Endothelial cell of umbilical vein (primary cell): ENCODE measurements at regions not wholly inside any gene's neighbourhood (a gene's known extent, or its start where the extent isn't known, plus 50 kb on each side); places are given as distances from the start of the nearest gene placed in this dataset.

Source experiments
- BruUV-seq: library from RNA; stranded (reverse); fragments of 400-500 nt; replicated peaks from 2 replicates; lab custom pipeline; 2021; lab: Mats Ljungman, UMichigan
- CTCF ChIA-PET: fragments of 300-600, 350-600 bp; sonication (Branson Sonifier 250); formaldehyde crosslinking; loops from one replicate; lab custom pipeline; 2021; ENCODE audit warnings: antibody characterized with exemption, inconsistent platforms; lab: Charles Lee
- POLR2A ChIA-PET: fragments of 300-600, 350-600 bp; sonication (Branson Sonifier 250); formaldehyde crosslinking; loops from one replicate; lab custom pipeline; 2021; ENCODE audit warnings: antibody characterized with exemption, inconsistent platforms; lab: Charles Lee
- DNase-seq: peaks from one replicate; pipeline ENCODE4 v3.0.0-alpha.2; 2011; ENCODE audit warnings: low read depth, low spot score
- FAIRE-seq: peaks from 2 replicates; lab custom pipeline; 2011; peaks lifted over from hg19 to GRCh38; lab: Jason Lieb, UNC
- H2AFZ ChIP-seq: 2 replicates; pipeline ENCODE4 v1.6.0; 2012; ENCODE audit warnings: low read depth, low read length, control low read depth, inconsistent platforms
- H3K27ac ChIP-seq: 2 replicates; pipeline ENCODE4 v1.5.1; 2011; ENCODE audit warnings: low read depth, mild to moderate bottlenecking, control low read depth, low read length, moderate library complexity; ENCODE audit not compliant: insufficient read depth
- H3K27me3 ChIP-seq, 2 experiments: 2 replicates each; pipeline versions ENCODE4 v1.6.0 to v1.6.1; 2011; ENCODE audit warnings: low read length in 2 of 2, mixed read lengths in 1 of 2; ENCODE audit not compliant: control insufficient read depth in 2 of 2, insufficient read depth in 2 of 2
- H3K36me3 ChIP-seq, 2 experiments: 2 replicates in 1 of 2; 3 replicates in 1 of 2; pipeline ENCODE4 v1.5.1; 2011; ENCODE audit warnings: low read length in 2 of 2, mild to moderate bottlenecking in 1 of 2, moderate library complexity in 1 of 2; ENCODE audit not compliant: control insufficient read depth in 2 of 2, insufficient read depth in 2 of 2; ENCODE audit errors: extremely low read depth in 1 of 2
- H3K4me1 ChIP-seq: 3 replicates; pipeline ENCODE4 v1.5.1; 2011; ENCODE audit warnings: mild to moderate bottlenecking, low read length; ENCODE audit not compliant: control insufficient read depth, insufficient read depth; ENCODE audit errors: extremely low read depth
- H3K4me2 ChIP-seq: 2 replicates; pipeline ENCODE4 v1.6.1; 2011; ENCODE audit warnings: low read length, control low read depth, mixed read lengths; ENCODE audit not compliant: insufficient read depth
- H3K4me3 ChIP-seq, 3 experiments: fragments of 200-600 bp in 1 of 3; sonication (generic), shearing (Covaris generic) in 1 of 3; replicated peaks in 1 of 3; 2 replicates each; pipeline ENCODE4 v1.5.1; 2011 to 2016; ENCODE audit warnings: control low read depth in 3 of 3, low read length in 3 of 3, mild to moderate bottlenecking in 2 of 3, inconsistent platforms in 1 of 3, low read depth in 1 of 3, moderate library complexity in 1 of 3; ENCODE audit not compliant: insufficient read depth in 1 of 3
- H3K79me2 ChIP-seq: 2 replicates; pipeline ENCODE4 v1.6.0; 2012; ENCODE audit warnings: low read length, inconsistent platforms; ENCODE audit not compliant: control insufficient read depth, insufficient read depth
- H3K9ac ChIP-seq: replicated peaks from 2 replicates; pipeline ENCODE3; 2011; ENCODE audit warnings: low read length, control low read depth; ENCODE audit not compliant: insufficient read depth; ENCODE audit errors: extremely low read depth
- H3K9me1 ChIP-seq: replicated peaks from 3 replicates; pipeline ENCODE4 v1.6.0; 2011; ENCODE audit warnings: mild to moderate bottlenecking, low read length; ENCODE audit not compliant: control insufficient read depth, insufficient read depth; ENCODE audit errors: extremely low read depth
- H3K9me3 ChIP-seq: replicated peaks from 2 replicates; pipeline ENCODE4 v1.5.1; 2012; ENCODE audit warnings: low read length, inconsistent platforms; ENCODE audit not compliant: control insufficient read depth, insufficient read depth
- H4K20me1 ChIP-seq: replicated peaks from 2 replicates; pipeline ENCODE3; 2011; ENCODE audit warnings: mild to moderate bottlenecking, low read length; ENCODE audit not compliant: control insufficient read depth, insufficient read depth; ENCODE audit errors: extremely low read depth
- CTCF ChIP-seq, 2 donors: IDR thresholded peaks; 1 replicate in 1 of 2; 2 replicates in 1 of 2; pipeline ENCODE4 v1.5.1; 2011; ENCODE audit warnings: low read length in 2 of 2, mild to moderate bottlenecking in 2 of 2, moderate library complexity in 2 of 2, control low read depth in 1 of 2, inconsistent platforms in 1 of 2, low read depth in 1 of 2; ENCODE audit not compliant: insufficient read depth in 1 of 2; ENCODE audit errors: extremely low read depth in 1 of 2
- EZH2 ChIP-seq: IDR thresholded peaks from 2 replicates; pipeline ENCODE4 v1.6.1; 2012; ENCODE audit warnings: borderline replicate concordance, low read depth, mild to moderate bottlenecking, moderate library complexity, low read length, inconsistent platforms; ENCODE audit not compliant: severe bottlenecking
- FOS ChIP-seq: IDR thresholded peaks from 2 replicates; pipeline ENCODE4 v1.6.1; 2011; ENCODE audit warnings: mild to moderate bottlenecking, low read length, moderate library complexity, borderline replicate concordance; ENCODE audit not compliant: insufficient read depth
- GATA2 ChIP-seq: IDR thresholded peaks from 2 replicates; pipeline ENCODE4 v1.7.0; 2011; ENCODE audit warnings: low read depth, mild to moderate bottlenecking, moderate library complexity, mixed read lengths, low read length; ENCODE audit not compliant: insufficient read length, insufficient read depth
- JUN ChIP-seq: IDR thresholded peaks from 2 replicates; pipeline ENCODE4 v1.6.1; 2011; ENCODE audit warnings: borderline replicate concordance, low read depth; ENCODE audit not compliant: insufficient read length, insufficient read depth
- MYC ChIP-seq: IDR thresholded peaks from one replicate; pipeline ENCODE4 v1.6.1; 2011; ENCODE audit warnings: mild to moderate bottlenecking, low read depth, low read length
- POLR2A ChIP-seq: IDR thresholded peaks from 2 replicates; pipeline ENCODE4 v1.6.1; 2012; ENCODE audit warnings: low read depth, mild to moderate bottlenecking, control low read depth, low read length
- POLR2AphosphoS5 ChIP-seq: IDR thresholded peaks from 2 replicates; pipeline ENCODE4 v1.6.1; 2012; ENCODE audit warnings: low read depth, mild to moderate bottlenecking, control low read depth, low read length, moderate library complexity; ENCODE audit not compliant: insufficient read depth
- dilution Hi-C: fragments of 300-500 bp; cut with MboI; formaldehyde crosslinking; loops from one replicate; pipeline ENCODE4 v1.15.0; 2019; ENCODE audit warnings: low sequenced_read_pairs; ENCODE audit not compliant: extremely low pct_ligation_motif_present
- intact Hi-C: fragments of 100-400 bp; cut with micrococcal nuclease; formaldehyde crosslinking; loops from one replicate; pipeline ENCODE4 v1.10.0; 2022
- TF ChIP-seq, protein P1 (sequence below): IDR thresholded peaks from 2 replicates; pipeline ENCODE4 v1.6.1; 2011; ENCODE audit not compliant: insufficient read depth, insufficient read length

DNA sequence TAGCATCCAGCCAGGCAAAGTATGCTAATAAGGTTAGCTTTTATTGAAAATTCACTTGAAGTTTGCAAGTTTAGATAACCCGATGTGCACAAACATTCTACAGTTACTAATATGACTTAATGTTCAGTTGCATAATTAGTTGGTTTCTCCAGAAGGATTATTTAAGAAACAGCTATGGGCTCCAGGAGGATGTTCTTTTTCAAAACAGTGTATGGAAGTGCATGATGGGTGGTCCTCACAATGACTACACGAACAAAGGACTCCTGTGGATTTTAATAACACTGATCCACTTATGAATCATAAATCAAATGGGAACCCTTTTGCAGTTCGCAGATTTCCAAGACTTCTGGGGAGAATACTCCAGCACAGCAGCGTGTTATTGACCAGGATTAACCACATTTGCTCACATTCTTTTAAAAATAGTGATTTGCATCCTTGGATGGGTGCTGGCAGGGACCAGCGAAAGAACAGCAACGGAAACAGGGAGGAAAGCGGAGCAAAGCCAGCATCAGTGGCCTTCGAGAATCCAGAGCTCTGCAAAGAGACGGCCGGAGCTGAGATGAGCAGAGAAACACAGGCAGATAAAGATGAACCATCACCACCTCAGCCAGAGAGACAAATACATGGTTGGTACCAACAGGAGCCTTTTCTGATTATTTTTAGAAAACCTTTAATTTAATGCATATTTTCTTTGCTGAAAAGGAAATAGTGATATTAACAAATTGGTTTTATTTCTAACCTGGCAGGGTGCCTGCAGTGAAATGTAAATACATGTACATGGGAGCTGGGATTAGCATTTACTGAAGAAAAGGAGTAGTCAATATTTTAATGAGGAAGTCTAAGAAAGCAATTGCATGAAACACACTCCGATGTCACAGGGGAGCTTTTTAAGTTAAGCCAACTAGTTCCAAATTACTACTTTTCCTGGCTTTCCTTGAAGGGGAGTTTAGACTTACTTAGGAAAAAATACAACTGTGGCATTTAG, 623.2 kb upstream of the ZFHX3 start:
- dilution Hi-C loops (no loop called here), intact Hi-C loops (no loop called here)
- no peaks in the 10 kb centered on the region for H3K9me1 ChIP-seq
- H3K36me3 ChIP-seq: no peaks in the 10 kb centered on the region
- no peaks in the 10 kb centered on the region for H4K20me1 ChIP-seq
- H3K4me3 ChIP-seq: no peak overlapping the region
- FAIRE-seq (no peak), DNase-seq (no peak)
- POLR2A ChIA-PET: no interaction called here
- H3K9me3 ChIP-seq: peaks cover 2% of the 10 kb centered on the region
- H3K27me3 ChIP-seq: no peaks in the 10 kb centered on the region
- no peaks in the 10 kb centered on the region for H3K79me2 ChIP-seq
- H3K27ac ChIP-seq: no peak overlapping the region
- no peak for TF ChIP-seq EZH2
- no peak for TF ChIP-seq JUN
- no peak for TF ChIP-seq POLR2A
- no peak for TF ChIP-seq CTCF (IDR thresholded peaks at IDR 0.05; ENCODE audit: extremely low read depth in 1 of 2, insufficient read depth in 1 of 2, low read depth in 1 of 2, low read length in 2 of 2)
- TF ChIP-seq GATA2: no peak
- TF ChIP-seq, protein P1, sequence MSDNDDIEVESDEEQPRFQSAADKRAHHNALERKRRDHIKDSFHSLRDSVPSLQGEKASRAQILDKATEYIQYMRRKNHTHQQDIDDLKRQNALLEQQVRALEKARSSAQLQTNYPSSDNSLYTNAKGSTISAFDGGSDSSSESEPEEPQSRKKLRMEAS: no peak
- TF ChIP-seq MYC: no peak
- no peak for TF ChIP-seq POLR2AphosphoS5
- no peak for TF ChIP-seq FOS
- H3K4me1 ChIP-seq: no peaks in the 10 kb centered on the region
- H2AFZ ChIP-seq: no peak overlapping the region
- BruUV-seq: no TSS peak
- H3K9ac ChIP-seq: no peak overlapping the region
- no peak overlapping the region for H3K4me2 ChIP-seq
- CTCF ChIA-PET: no interaction called here
